Activated T-cell treated with anti-CD3 and anti-CD28 coated beads, Interleukin-2, amount 50 U/mL, for 4 hours (primary cell): ENCODE measurements at regions not wholly inside any gene's neighbourhood (a gene's known extent, or its start where the extent isn't known, plus 50 kb on each side); places are given as distances from the start of the nearest gene placed in this dataset.
"Not testable (repeated sequence)": the region's sequence is repeated elsewhere in the genome, so short reads cannot be mapped to it uniquely, and the experiment has no call there.

Source experiments
- ATAC-seq, 2 donors: fragments of 200-7000 bp; cut with Tn5 transposase; one replicate each; pipeline ENCODE4 v1.10.0; 2021
- DNase-seq: peaks from one replicate; pipeline ENCODE4 v3.0.0-alpha.2; 2020
- H3K27me3 Mint-ChIP-seq: one replicate; pipeline ENCODE4 v1.8.0; 2021; ENCODE audit warnings: low read depth, mixed read lengths
- H3K36me3 Mint-ChIP-seq: one replicate; pipeline ENCODE4 v1.8.0; 2022; ENCODE audit warnings: mixed read lengths; ENCODE audit not compliant: insufficient read depth
- H3K4me1 Mint-ChIP-seq: one replicate; pipeline ENCODE4 v1.8.0; 2021; ENCODE audit warnings: low read depth, mixed read lengths
- H3K4me3 Mint-ChIP-seq: one replicate; pipeline ENCODE4 v1.8.0; 2021; ENCODE audit warnings: mild to moderate bottlenecking, moderate library complexity, mixed read lengths
- H3K9me3 Mint-ChIP-seq: one replicate; pipeline ENCODE4 v1.8.0; 2021; ENCODE audit warnings: mixed read lengths

GRCh38 chr16:32876718-32877117, 200.8 kb upstream of the TP53TG3 start:
- H3K4me1 Mint-ChIP-seq, H3K9me3 Mint-ChIP-seq, H3K36me3 Mint-ChIP-seq, DNase-seq, ATAC-seq, H3K4me3 Mint-ChIP-seq, H3K27me3 Mint-ChIP-seq: not testable (repeated sequence)

GRCh38 chr16:32873783-32874182, 197.8 kb upstream of the TP53TG3 start:
- H3K9me3 Mint-ChIP-seq, H3K4me3 Mint-ChIP-seq, DNase-seq, H3K4me1 Mint-ChIP-seq, H3K27me3 Mint-ChIP-seq, ATAC-seq, H3K36me3 Mint-ChIP-seq: not testable (repeated sequence)

DNA sequence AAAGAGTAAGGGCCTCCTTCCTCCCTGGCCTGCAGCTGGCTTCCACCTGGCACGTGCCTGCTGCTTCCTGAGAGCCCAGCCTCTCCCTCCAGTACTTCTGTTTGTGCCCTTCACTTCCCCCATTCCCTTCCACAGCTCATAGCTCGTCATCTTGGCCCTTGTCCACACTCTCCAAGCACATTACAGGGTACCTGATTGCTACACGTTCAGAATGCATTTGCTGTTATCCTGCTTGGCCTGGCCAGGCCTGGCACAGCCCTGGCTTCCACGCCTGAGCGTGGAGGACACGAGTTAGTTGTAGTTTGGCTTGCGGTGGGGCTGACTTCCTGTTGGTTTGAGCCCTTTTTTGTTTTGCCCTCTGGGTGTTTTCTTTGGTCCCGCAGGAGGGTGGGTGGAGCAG, 197.2 kb upstream of the TP53TG3 start:
- not testable (repeated sequence) for H3K4me3 Mint-ChIP-seq, H3K9me3 Mint-ChIP-seq, H3K4me1 Mint-ChIP-seq, DNase-seq, H3K36me3 Mint-ChIP-seq, ATAC-seq, H3K27me3 Mint-ChIP-seq

DNA sequence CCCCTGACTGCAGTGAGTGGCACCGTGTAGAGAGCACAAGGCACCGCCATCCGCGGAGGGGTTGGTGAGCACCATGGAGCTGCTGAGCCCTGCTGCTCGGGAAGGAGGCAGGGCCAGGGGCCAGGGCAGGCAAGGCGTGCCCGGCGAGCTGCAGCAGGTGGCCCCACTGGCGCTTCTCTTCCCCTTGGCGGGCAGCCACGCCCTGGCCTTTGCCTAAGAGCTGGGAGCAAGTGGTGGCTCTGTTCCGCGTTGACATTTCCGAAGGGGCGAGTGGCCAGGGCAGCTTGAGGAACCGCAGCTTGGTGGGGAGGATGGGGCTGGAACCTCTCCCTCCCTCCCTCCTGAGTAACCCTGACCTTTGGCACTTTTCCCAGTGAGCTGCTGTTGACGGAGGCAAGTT, 194.7 kb upstream of the TP53TG3 start:
- H3K36me3 Mint-ChIP-seq, result not testable (repeated sequence)

DNA sequence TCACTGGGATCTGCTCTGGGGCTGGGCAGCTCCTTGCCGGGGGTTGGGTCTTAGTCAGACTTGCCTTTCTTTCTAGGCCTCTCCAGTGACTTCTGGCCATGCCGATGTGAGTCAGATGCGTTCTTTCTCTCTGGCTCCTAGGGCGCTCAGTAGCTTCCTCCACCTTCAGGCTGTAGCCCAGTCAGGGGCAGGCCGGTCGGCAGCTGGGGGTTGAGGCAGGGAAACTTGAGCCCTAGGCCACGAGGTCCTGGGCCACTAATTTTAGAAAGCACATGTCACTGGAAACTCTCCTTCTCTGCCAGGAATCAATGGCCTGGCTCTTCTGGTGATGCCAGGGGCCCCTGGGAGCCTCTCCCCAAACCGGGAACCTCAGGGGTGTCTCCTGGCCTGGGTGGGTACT, 192.4 kb upstream of the TP53TG3 start:
- not testable (repeated sequence) for H3K9me3 Mint-ChIP-seq, H3K4me1 Mint-ChIP-seq, ATAC-seq, DNase-seq, H3K27me3 Mint-ChIP-seq, H3K36me3 Mint-ChIP-seq, H3K4me3 Mint-ChIP-seq

More for the DNA sequence above, 194.7 kb upstream of the TP53TG3 start:
- not testable (repeated sequence) for H3K9me3 Mint-ChIP-seq, H3K4me1 Mint-ChIP-seq, H3K27me3 Mint-ChIP-seq, H3K4me3 Mint-ChIP-seq, ATAC-seq, DNase-seq

GRCh38 chr16:32865284-32865683, 189.3 kb upstream of the TP53TG3 start:
- DNase-seq, ATAC-seq, H3K36me3 Mint-ChIP-seq, H3K4me3 Mint-ChIP-seq, H3K9me3 Mint-ChIP-seq, H3K4me1 Mint-ChIP-seq, H3K27me3 Mint-ChIP-seq: not testable (repeated sequence)

GRCh38 chr16:32861476-32862201, 185.7 kb upstream of the TP53TG3 start:
- not testable (repeated sequence) for H3K27me3 Mint-ChIP-seq, ATAC-seq, DNase-seq, H3K9me3 Mint-ChIP-seq, H3K4me3 Mint-ChIP-seq, H3K4me1 Mint-ChIP-seq, H3K36me3 Mint-ChIP-seq

DNA sequence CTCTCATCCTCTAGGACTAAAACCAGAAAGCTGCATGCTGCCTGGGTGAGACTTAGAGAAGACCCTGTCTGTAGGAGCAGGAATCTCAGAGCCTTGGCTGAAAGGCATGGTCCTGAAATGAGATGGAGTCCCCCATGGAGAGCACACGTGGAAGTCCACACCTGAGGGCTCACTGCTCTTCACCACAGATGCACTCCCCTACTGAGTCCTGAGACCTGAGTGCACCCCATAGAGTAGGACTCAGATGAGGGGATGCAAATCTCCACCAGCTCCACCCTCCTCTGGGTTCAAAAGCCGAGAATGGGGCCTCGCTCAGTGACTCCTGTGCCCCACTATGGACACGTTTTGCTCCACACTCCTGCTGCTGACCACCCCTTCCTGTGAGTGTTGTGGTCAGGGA, 171.4 kb upstream of the TP53TG3 start:
- H3K36me3 Mint-ChIP-seq, DNase-seq, H3K4me1 Mint-ChIP-seq, H3K4me3 Mint-ChIP-seq, H3K9me3 Mint-ChIP-seq, H3K27me3 Mint-ChIP-seq, ATAC-seq: not testable (repeated sequence)

DNA sequence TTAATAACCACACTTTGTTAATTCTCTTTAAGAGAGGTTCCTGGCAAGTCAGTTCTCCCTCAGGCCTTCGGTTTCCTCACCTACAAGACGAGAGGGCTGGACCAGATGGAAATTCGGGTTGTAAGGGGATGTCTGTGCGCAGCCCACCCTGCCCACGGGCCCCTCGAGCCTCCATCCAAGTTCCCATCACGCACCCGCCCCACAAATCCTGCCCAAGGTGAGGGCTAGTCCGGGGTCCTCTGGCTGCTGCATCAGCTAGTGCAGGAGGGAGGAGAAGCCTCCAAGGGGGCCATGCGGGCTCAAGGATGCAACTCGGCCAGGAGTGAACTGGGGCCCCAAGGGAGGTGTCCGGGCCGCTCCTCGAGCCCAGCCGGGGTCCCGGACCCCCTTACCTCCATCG, 169.6 kb upstream of the TP53TG3 start:
- not testable (repeated sequence) for H3K9me3 Mint-ChIP-seq, DNase-seq, H3K27me3 Mint-ChIP-seq, H3K36me3 Mint-ChIP-seq, H3K4me1 Mint-ChIP-seq, H3K4me3 Mint-ChIP-seq, ATAC-seq

- not testable (repeated sequence) for H3K4me1 Mint-ChIP-seq, ATAC-seq, DNase-seq, H3K36me3 Mint-ChIP-seq, H3K27me3 Mint-ChIP-seq, H3K9me3 Mint-ChIP-seq, H3K4me3 Mint-ChIP-seq
Measured at GRCh38 chr16:32842844-32843243, 166.9 kb upstream of the TP53TG3 start.

DNA sequence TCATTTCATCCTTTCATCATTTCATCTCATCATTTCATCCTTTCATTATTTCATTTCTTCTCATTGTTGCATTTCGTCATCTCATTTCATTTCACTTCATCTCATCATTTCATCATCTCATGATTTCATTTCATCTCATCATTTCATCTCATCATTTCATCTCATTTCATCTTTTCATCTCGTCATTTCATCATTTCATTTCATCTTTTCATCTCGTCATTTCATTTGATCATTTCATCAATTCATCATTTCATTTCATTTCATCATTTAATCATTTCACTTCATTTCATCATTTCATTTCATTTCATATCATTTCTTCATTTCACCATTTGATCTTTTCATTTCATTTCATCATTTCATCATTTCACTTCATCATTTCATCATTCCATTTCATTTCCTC, 131.3 kb upstream of the TP53TG3 start:
- H3K4me3 Mint-ChIP-seq, H3K4me1 Mint-ChIP-seq, ATAC-seq, H3K9me3 Mint-ChIP-seq, DNase-seq, H3K27me3 Mint-ChIP-seq, H3K36me3 Mint-ChIP-seq: not testable (repeated sequence)

DNA sequence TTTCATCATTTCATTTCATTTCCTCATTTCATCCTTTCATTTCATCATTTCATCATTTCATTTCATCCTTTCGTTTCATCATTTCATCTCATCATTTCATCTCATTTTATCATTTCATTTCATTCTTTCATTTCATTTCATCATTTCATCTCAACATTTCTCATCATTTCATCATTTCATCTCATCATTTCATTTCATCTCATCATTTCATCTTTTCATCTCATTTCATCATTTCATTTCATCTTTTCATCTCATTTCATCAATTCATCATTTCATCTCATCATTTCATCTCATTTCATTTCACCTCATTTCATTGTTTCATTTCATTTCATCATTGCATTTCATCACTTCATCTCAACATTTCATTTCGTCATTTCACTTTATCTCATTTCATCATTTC, 129.7 kb upstream of the TP53TG3 start:
- not testable (repeated sequence) for H3K9me3 Mint-ChIP-seq, H3K36me3 Mint-ChIP-seq, H3K4me3 Mint-ChIP-seq, DNase-seq, H3K27me3 Mint-ChIP-seq, ATAC-seq, H3K4me1 Mint-ChIP-seq
